Upper lobe of right lung (tissue), 1 donor: ENCODE measurements at regions not wholly inside any gene's neighbourhood (a gene's known extent, or its start where the extent isn't known, plus 50 kb on each side); places are given as distances from the start of the nearest gene placed in this dataset.

ENCODE experiments used
- ATAC-seq: fragments of 200-7000 bp; cut with Tn5 transposase; one replicate; pipeline ENCODE4 v1.9.1; 2020; ENCODE audit warnings: mild to moderate bottlenecking, moderate library complexity
- DNase-seq: peaks from one replicate; pipeline ENCODE4 v3.0.0-alpha.2; 2020
- H3K27ac ChIP-seq: fragments of 200-600 bp; one replicate; pipeline ENCODE4 v1.8.0; 2022
- H3K27me3 ChIP-seq: fragments of 200-600 bp; one replicate; pipeline ENCODE4 v1.8.0; 2022; ENCODE audit warnings: mild to moderate bottlenecking
- H3K36me3 ChIP-seq: fragments of 200-600 bp; one replicate; pipeline ENCODE4 v1.8.0; 2022
- H3K4me1 ChIP-seq: fragments of 200-600 bp; one replicate; pipeline ENCODE4 v1.8.0; 2022
- H3K4me3 ChIP-seq: fragments of 200-600 bp; one replicate; pipeline ENCODE4 v1.8.0; 2022; ENCODE audit warnings: mild to moderate bottlenecking
- H3K9me3 ChIP-seq: fragments of 200-600 bp; one replicate; pipeline ENCODE4 v1.8.0; 2022
- intact Hi-C: fragments of 100-400 bp; cut with DNase I; formaldehyde crosslinking; loops from one replicate; pipeline ENCODE4 v1.11.0; 2022
- TF ChIP-seq, protein P1 (sequence below): fragments of 200-600 bp; IDR thresholded peaks from one replicate; pipeline ENCODE4 v1.8.0; 2022; ENCODE audit warnings: antibody characterized with exemption
- donor health status: DM: no; HTN: yes; CAD: no; lungs with severe emphysema.

DNA sequence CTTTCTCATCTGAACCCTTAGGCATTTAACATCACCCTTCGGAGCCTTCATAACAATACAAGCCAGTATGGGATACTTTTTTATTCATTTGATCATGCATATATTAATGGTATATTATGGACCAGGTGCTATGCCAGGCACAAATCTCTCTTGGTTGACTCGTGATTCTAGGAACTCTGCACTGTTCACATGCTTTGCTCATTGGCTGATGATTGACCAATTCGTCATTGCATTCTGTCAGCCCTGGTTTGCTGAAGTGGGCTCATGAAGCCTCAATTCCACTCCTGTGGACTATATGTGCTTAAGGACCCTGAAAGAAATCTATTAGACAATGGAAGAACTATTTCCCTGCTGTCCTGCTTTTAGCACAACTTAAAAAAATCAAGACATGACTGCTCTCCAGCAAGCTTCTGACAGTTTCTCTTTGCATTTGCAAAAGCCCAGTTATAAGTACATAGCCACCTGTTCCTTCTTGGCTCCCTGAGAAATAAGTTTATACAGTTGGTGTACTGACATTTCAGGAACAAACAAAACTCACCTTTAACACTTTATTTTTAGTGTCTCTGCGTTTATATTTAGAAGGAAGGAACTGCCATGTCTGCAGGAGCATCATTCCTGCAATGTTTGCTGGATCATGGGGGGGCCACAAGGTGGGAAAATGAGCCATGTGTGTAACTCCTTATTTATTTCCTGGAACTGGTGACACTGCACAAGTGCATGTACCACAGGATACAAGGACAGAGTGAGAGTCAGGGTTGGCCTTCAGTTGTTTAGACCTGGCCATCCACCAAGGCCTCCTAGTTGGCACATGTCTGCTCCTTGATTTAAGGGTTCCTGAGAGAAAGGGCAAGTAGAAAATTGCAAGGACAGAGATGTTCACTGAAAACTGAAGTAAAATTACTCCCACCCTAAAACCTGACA, 146.0 kb upstream of the NAMPT start:
- intact Hi-C loops, result no loop called here
- DNase-seq (no peak), ATAC-seq (no peak)
- Histone ChIP-seq H3K27me3 (no peaks in the 10 kb centered on the region), H3K9me3 (no peaks in the 10 kb centered on the region), H3K36me3 (no peaks in the 10 kb centered on the region), H3K4me1 (peaks cover 5% of the 10 kb centered on the region), H3K4me3 (no peak overlapping the region), H3K27ac (no peak overlapping the region)
- TF ChIP-seq, protein P1, sequence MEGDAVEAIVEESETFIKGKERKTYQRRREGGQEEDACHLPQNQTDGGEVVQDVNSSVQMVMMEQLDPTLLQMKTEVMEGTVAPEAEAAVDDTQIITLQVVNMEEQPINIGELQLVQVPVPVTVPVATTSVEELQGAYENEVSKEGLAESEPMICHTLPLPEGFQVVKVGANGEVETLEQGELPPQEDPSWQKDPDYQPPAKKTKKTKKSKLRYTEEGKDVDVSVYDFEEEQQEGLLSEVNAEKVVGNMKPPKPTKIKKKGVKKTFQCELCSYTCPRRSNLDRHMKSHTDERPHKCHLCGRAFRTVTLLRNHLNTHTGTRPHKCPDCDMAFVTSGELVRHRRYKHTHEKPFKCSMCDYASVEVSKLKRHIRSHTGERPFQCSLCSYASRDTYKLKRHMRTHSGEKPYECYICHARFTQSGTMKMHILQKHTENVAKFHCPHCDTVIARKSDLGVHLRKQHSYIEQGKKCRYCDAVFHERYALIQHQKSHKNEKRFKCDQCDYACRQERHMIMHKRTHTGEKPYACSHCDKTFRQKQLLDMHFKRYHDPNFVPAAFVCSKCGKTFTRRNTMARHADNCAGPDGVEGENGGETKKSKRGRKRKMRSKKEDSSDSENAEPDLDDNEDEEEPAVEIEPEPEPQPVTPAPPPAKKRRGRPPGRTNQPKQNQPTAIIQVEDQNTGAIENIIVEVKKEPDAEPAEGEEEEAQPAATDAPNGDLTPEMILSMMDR, result no peak

DNA sequence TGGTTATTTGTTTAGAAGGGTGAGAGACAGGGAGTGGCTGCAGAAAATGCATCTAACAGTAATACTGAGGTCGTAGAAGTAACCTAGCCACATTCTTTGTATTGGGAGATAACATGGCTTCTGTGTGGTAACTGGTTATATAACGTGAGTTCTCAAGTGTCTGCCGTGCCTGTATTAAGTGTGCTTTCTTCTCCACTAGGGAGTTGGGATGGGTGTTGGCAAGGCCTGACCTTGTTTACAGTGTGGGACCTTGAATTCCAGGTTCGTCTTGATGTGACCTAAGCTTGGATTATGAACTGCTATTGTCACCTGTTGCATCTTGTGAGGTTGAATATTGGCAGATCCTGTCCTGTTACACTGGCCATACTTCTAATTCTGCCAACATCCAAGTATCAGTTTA, 145.3 kb upstream of the NAMPT start:
- Histone ChIP-seq H3K9me3 (no peaks in the 10 kb centered on the region), H3K27me3 (no peaks in the 10 kb centered on the region), H3K27ac (no peak overlapping the region), H3K4me3 (no peak overlapping the region), H3K36me3 (no peaks in the 10 kb centered on the region), H3K4me1 (peaks cover 12% of the 10 kb centered on the region)
- DNase-seq (no peak), ATAC-seq (peak; percentile 65)
- intact Hi-C loops, result no loop called here
- TF ChIP-seq, protein P1, result no peak

DNA sequence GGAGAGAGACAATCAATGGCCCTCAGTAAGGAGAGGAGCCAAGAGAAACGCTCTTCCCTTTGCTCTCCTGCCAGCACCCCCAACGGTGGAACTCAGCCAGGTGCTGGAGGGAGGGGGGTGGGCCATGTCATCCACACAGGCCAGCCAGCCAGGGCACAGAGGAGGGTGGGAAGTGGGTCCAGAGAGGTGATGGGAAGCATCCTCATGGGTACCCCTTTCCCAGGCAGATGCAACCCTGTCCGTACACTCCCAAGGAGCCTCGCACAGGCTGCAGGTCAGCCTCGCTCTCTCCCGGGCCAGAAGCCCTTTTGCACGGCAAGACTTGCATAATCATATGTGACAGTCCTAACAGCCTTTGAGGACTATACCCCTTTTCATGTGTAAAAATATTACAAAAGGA, 142.0 kb upstream of the NAMPT start:
- no peak overlapping the region for H3K4me3 ChIP-seq
- H3K27me3 ChIP-seq, result no peaks in the 10 kb centered on the region
- ATAC-seq (no peak), DNase-seq (no peak)
- H3K27ac ChIP-seq, result no peak overlapping the region
- intact Hi-C loops, result no loop called here
- no peaks in the 10 kb centered on the region for H3K36me3 ChIP-seq
- H3K4me1 ChIP-seq, result peaks cover 34% of the 10 kb centered on the region
- TF ChIP-seq, protein P1, result no peak
- H3K9me3 ChIP-seq, result no peaks in the 10 kb centered on the region

DNA sequence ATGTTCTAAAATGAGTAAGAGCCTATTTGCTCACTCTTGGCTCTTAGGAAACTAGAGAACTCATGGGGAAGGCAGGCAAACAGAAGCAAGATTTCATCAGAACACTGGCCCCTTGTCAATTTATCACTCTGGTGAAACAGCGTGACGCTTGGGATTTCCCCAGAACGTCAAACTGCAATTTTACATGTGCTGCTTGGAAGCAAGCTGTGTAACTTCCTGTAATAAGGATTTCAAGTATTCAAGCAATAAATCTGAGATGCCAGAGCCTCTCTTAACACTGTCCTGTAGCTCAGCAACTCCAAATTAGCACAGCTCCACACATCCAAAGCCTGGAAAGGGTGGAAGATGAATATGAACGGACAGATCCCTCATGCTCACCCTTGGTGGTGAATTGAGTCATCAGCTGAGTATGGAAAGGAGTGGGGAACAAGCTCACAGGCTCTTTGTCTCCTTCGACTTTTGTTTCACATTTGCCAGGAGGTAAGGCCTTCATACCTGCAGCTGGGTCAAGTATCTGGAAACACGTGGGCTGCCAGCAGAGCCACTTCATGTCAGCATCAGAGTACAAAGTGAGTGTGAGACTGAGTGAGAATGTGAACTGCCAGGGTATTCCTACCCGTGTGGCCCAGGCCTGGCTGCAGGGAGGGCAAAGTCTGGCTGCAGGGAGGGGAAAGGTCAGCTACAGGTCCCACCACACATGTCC, 140.4 kb upstream of the NAMPT start:
- intact Hi-C loops, result no loop called here
- DNase-seq (peak; percentile 79), ATAC-seq (peak; percentile 67)
- Histone ChIP-seq H3K27ac (peak overlapping the region; percentile 85), H3K4me1 (peaks cover 49% of the 10 kb centered on the region), H3K36me3 (no peaks in the 10 kb centered on the region), H3K4me3 (no peak overlapping the region), H3K9me3 (no peaks in the 10 kb centered on the region), H3K27me3 (no peaks in the 10 kb centered on the region)
- TF ChIP-seq, protein P1, result no peak

DNA sequence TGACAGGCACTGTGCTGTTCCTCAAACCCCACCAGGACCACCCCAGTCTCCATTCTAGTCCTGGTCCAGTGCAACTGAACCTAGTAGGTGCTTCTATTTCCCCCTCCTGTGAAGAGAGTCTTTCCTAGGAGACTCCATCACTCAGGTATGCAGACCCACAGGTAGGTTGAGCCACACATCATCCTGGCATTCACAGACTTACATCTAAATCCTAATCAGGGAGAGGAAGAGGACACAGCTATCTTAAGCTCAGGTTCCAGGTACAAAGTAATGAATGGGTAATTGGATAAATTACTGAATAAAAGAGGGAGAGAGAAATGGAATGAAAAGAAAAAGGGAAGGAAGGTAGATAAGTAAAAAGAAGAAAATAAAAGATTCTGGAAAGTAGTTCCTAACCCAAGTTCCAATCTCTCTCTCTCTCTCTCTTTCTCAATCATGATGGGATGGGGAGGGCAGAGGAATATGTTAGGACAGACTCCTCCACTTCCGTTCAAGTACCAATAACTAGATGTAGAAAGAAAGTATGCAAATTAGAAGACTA, 139.8 kb upstream of the NAMPT start:
- Histone ChIP-seq H3K27ac (peak overlapping the region; percentile 85), H3K36me3 (no peaks in the 10 kb centered on the region), H3K27me3 (no peaks in the 10 kb centered on the region), H3K9me3 (no peaks in the 10 kb centered on the region), H3K4me3 (no peak overlapping the region), H3K4me1 (peaks cover 56% of the 10 kb centered on the region)
- ATAC-seq (no peak), DNase-seq (no peak)
- TF ChIP-seq, protein P1, result no peak
- intact Hi-C loops, result no loop called here
